ENCODE measurements at regions not wholly inside any gene's neighbourhood (a gene's known extent, or its start where the extent isn't known, plus 50 kb on each side); places are given as distances from the start of the nearest gene placed in this dataset.
"Not testable (repeated sequence)": the region's sequence is repeated elsewhere in the genome, so short reads cannot be mapped to it uniquely, and the experiment has no call there.

DNA sequence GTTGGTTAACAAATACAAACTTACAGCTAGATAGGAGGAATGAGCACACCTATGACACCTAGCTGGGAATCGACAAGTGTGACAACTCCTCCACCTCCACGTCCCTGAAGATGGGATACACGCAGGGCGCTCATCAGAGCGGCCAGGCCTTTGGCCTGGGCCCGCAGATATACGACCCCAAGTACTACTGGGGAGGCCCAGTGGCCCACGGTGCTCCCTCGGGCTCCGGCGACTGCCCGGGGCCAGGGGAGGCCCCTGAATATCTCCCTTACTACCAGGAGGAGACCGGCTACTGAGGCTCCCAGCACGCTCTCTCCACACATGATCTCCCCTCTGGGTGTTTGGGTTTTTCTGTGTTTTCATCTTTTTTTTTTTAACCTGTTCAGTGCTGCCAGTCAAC lies 801.3 kb downstream of the SPATA31A6 start:
- H3F3A ChIP-seq (ENCODE audit: insufficient read depth, low read depth); H3K9me3 ChIP-seq (ENCODE audit: insufficient read depth, low read depth); H3K4me3 ChIP-seq; H3K79me2 ChIP-seq (ENCODE audit: low read depth); intact Hi-C loops (cut with micrococcal nuclease; ENCODE audit: unreplicated experiment); H3K4me2 ChIP-seq; H3K9me2 ChIP-seq (ENCODE audit: insufficient read depth); DNase-seq; H3K36me3 ChIP-seq (ENCODE audit: low read depth); H3K27ac ChIP-seq; CTCF ChIA-PET; H2AFZ ChIP-seq; H3K27me3 ChIP-seq (ENCODE audit: insufficient read depth, low read depth); POLR2A ChIA-PET (ENCODE audit: unreplicated experiment); H4K20me1 ChIP-seq (ENCODE audit: insufficient read depth); BruUV-seq (replicated peaks); H3K4me1 ChIP-seq (replicated peaks; ENCODE audit: insufficient read depth): not testable (repeated sequence)
